CMK (cell line): ENCODE measurements at regions not wholly inside any gene's neighbourhood (a gene's known extent, or its start where the extent isn't known, plus 50 kb on each side); places are given as distances from the start of the nearest gene placed in this dataset.

Source experiments
- DNase-seq: peaks from one replicate; pipeline ENCODE4 v3.0.0-alpha.2; 2010; ENCODE audit warnings: low read depth

- DNase-seq, result no peak
These were observed 362.8 kb downstream of the CBLN2 start for GRCh38 chr18:72181241-72181764.

GRCh38 chr18:72180689-72181088 is 363.5 kb downstream of the CBLN2 start:
- DNase-seq, result no peak

- no peak for DNase-seq
These were observed 369.0 kb downstream of the CBLN2 start for GRCh38 chr18:72174972-72175649.

- DNase-seq, result no peak
These were observed 372.5 kb downstream of the CBLN2 start for GRCh38 chr18:72171596-72171995.

GRCh38 chr18:72161691-72162090 is 382.5 kb downstream of the CBLN2 start:
- DNase-seq, result no peak

GRCh38 chr18:72160510-72161445 is 383.4 kb downstream of the CBLN2 start:
- no peak for DNase-seq

GRCh38 chr18:72155327-72155726 is 388.8 kb downstream of the CBLN2 start:
- DNase-seq, result no peak

GRCh38 chr18:72154926-72155325 is 389.2 kb downstream of the CBLN2 start:
- no peak for DNase-seq

- DNase-seq, result no peak
These were observed 391.2 kb downstream of the CBLN2 start for GRCh38 chr18:72152935-72153334.

- DNase-seq, result no peak
These were observed 396.3 kb downstream of the CBLN2 start for GRCh38 chr18:72147830-72148229.

- no peak for DNase-seq
These were observed 404.1 kb downstream of the CBLN2 start for GRCh38 chr18:72140007-72140406.

GRCh38 chr18:72128649-72129048 is 415.5 kb downstream of the CBLN2 start:
- DNase-seq, result no peak

- DNase-seq, result no peak
These were observed 422.0 kb downstream of the CBLN2 start for GRCh38 chr18:72122103-72122502.

- DNase-seq, result no peak
These were observed 425.1 kb downstream of the CBLN2 start for GRCh38 chr18:72119082-72119481.

- no peak for DNase-seq
These were observed 429.1 kb downstream of the CBLN2 start for GRCh38 chr18:72114801-72115594.

- DNase-seq, result no peak
These were observed 436.3 kb downstream of the CBLN2 start for GRCh38 chr18:72107647-72108383.

GRCh38 chr18:72104851-72105250 is 439.3 kb downstream of the CBLN2 start:
- no peak for DNase-seq

GRCh38 chr18:72102412-72102811 is 441.7 kb downstream of the CBLN2 start:
- no peak for DNase-seq

- DNase-seq, result no peak
These were observed 443.6 kb downstream of the CBLN2 start for GRCh38 chr18:72100465-72101004.

GRCh38 chr18:72091369-72091768 is 452.8 kb downstream of the CBLN2 start:
- DNase-seq, result no peak

- no peak for DNase-seq
These were observed 454.7 kb downstream of the CBLN2 start for GRCh38 chr18:72089432-72089831.
